HG02981 (cell line): ENCODE measurements at regions not wholly inside any gene's neighbourhood (a gene's known extent, or its start where the extent isn't known, plus 50 kb on each side); places are given as distances from the start of the nearest gene placed in this dataset.
"Not testable (repeated sequence)": the region's sequence is repeated elsewhere in the genome, so short reads cannot be mapped to it uniquely, and the experiment has no call there.

Experiments used
- ATAC-seq: cut with Tn5 transposase; IDR thresholded peaks from one replicate; pipeline ENCODE4 v1.9.1; 2021; ENCODE audit warnings: mild to moderate bottlenecking, moderate library complexity; ENCODE audit not compliant: unreplicated experiment

DNA sequence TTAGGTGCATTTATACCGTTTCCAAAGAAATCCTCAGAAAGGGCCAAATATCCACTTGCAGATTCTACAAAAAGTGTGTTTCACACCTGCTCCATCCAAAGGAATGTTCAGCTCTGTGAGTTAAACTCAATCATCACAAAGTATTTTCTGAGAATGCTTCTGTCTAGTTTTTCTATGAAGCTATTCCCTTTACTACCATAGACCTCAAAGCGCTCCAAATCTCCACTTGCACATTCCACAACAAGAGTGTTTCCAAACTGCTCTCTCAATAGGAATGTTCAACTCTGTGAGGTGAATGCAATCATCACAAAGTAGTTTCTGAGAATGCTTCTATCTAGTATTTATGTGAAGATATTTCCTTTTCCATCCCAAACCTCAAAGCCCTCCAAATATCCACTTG is 412.7 kb upstream of the WSB1 start:
- ATAC-seq = not testable (repeated sequence)

DNA sequence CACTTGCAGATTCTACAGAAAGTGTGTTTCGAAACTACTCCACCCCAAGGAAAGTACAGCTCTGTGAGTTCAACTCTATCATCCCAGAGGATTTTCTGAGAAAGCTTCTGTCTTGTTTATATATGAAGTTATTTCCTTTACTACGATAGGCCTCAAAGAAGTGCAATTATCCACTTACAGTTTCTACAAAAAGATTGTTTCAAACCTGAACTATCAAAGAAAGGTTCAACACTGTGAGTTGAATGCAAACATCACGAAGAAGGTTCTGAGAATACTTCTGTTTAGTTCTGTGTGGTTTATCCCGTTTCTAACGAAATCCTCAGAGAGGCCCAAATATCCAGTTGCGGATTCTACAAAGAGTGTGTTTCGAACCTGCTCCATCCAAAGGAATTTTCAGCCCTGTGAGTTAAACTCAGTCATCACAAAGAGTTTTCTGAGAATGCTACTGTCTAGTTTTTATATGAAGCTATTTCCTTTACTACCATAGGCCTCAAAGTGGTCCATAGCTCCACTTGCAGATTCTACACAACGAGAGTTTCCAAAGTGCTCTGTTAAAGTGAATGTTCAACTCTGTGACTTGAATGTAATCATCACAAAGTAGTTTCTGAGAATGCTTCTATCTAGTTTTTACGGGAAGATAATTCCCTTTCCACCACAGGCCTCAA is 411.7 kb upstream of the WSB1 start:
- peak; percentile 63 for ATAC-seq

DNA sequence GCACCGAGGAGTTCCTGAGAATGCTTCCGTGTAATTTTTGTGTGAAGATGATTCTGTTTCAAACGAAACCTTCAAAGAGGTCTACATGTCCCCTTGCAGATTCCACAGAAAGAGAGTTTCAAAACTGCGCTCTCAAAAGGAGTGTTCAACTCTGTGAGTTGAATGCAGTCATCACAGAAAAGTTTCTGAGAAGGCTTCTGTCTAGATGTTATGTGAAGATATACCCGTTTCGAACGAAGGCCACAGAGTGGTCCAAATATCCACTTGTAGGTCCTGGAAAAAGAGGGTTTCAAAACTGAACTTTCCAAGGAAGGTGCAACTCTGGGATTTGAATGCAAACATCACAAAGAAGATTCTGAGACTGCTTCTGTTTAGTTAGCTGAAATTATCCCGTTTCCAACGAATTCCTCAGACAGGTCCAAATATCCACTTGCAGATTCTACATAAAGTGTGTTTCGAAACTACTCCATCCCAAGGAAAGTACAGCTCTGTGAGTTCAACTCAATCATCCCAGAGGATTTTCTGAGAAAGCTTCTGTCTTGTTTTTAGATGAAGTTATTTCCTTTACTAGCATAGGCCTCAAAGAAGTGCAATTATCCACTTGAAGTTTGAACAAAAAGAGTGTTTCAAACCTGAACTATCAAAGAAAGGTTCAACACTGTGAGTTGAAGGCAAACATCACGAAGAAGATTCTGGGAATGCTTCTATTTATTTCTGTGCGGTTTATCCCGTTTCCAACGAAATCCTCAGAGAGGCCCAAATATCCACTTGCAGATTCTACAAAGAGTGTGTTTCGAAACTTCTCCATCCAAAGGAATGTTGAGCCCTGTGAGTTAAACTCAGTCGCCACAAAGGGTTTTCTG is 409.8 kb upstream of the WSB1 start:
- not testable (repeated sequence) for ATAC-seq

DNA sequence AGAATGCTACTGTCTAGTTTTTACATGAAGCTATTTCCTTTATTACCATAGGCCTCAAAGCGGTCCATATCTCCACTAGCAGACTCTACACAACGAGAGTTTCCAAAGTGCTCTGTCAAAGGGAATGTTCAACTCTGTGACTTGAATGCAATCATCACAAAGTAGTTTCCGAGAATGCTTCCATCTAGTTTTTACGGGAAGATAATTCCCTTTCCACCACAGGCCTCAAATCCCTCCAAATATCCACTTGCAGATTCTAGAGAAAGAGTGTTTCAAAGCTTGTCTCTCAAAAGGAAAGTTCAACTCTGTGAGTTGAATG is 409.2 kb upstream of the WSB1 start:
- ATAC-seq = not testable (repeated sequence)

DNA sequence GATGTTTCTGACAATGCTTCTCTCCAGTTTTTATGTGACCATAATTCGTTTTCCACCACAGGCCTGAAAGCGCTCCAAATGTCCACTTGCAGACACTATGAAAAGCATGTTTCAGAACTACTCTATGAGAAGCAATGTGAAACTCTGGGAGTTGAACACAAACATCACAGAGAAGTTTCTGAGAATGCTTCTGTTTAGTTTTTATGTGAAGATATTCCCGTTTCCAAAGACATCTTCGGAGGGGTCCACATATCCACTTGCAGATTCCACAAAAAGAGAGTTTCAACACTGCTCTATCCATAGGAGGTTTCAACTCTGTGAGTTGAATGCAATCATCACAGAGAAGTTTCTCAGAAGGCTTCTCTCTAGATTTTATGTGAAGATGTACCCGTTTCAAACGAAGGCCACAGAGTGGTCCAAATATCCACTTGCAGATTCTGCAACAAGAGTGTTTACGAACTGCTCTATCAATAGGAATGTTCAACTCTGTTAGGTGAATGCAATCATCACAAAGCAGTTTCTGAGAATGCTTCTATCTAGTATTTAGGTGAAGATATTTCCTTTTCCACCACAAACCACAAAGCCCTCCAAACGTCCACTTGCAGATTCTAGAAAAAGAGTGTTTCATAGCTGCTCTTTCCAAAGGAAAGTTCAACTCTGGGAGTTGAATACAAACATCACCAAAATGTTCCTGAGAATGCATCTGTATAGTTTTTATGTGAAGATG is 408.5 kb upstream of the WSB1 start:
- not testable (repeated sequence) for ATAC-seq
